RWPE2 (cell line): ENCODE measurements at regions not wholly inside any gene's neighbourhood (a gene's known extent, or its start where the extent isn't known, plus 50 kb on each side); places are given as distances from the start of the nearest gene placed in this dataset.

ENCODE experiments used
- ATAC-seq: fragments of 200-7000 bp; cut with Tn5 transposase; 3 replicates; pipeline ENCODE4 v1.9.1; 2021; ENCODE audit warnings: low read depth
- DNase-seq: peaks from one replicate; pipeline ENCODE4 v3.0.0-alpha.2; 2020; ENCODE audit warnings: low spot score
- H3K27ac ChIP-seq: fragments of 450-650 bp; 2 replicates; pipeline ENCODE4 v1.5.1; 2017; ENCODE audit warnings: mild to moderate bottlenecking; ENCODE audit not compliant: poor library complexity, severe bottlenecking
- H3K27me3 ChIP-seq: fragments of 250-450 bp; sonication (Bioruptor Pico); 2 replicates; pipeline ENCODE4 v1.5.1; 2021; ENCODE audit warnings: mild to moderate bottlenecking, moderate library complexity; ENCODE audit not compliant: insufficient read depth, poor library complexity, severe bottlenecking
- H3K36me3 ChIP-seq: fragments of 250-450 bp; sonication (Bioruptor Pico); 2 replicates; pipeline ENCODE4 v1.5.1; 2020; ENCODE audit warnings: low read depth, mild to moderate bottlenecking, moderate library complexity
- H3K4me1 ChIP-seq: fragments of 250-450 bp; sonication (Bioruptor Pico); 2 replicates; pipeline ENCODE4 v1.5.1; 2021; ENCODE audit warnings: mild to moderate bottlenecking, moderate library complexity; ENCODE audit not compliant: insufficient read depth, poor library complexity, severe bottlenecking
- H3K4me3 ChIP-seq: fragments of 250-450 bp; sonication (Bioruptor Pico); 2 replicates; pipeline ENCODE4 v1.5.1; 2021; ENCODE audit warnings: mild to moderate bottlenecking, moderate library complexity; ENCODE audit not compliant: severe bottlenecking
- H3K9me3 ChIP-seq: fragments of 250-450 bp; sonication (Bioruptor Pico); 2 replicates; pipeline ENCODE4 v1.5.1; 2021; ENCODE audit warnings: mild to moderate bottlenecking, moderate library complexity; ENCODE audit not compliant: severe bottlenecking
- TF ChIP-seq, protein P1 (sequence below): fragments of 450-650 bp; IDR thresholded peaks from one replicate; pipeline ENCODE4 v1.5.1; 2017; ENCODE audit warnings: mild to moderate bottlenecking, moderate library complexity; ENCODE audit not compliant: poor library complexity, severe bottlenecking

DNA sequence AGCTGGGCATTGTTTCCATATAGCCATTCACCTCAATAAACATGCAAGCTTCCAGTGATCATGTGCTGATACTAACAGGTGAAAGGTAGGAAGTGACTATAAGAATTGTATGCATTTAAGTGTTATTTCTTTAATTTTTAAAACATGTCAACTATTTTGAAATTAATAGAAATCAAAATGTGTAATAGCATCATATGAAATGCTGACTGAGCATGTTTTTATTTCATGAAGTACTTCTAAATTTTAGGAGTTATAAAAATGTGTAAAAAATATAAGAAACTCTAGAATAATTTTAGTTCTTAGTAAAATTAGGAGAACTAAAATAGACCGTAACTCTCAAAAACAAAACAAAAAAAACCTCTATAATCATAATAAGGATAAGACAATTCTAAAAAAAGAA is 229.3 kb upstream of the ARPP21 start:
- Histone ChIP-seq H3K4me3 (no peak overlapping the region), H3K36me3 (no peaks in the 10 kb centered on the region), H3K9me3 (no peaks in the 10 kb centered on the region), H3K4me1 (no peaks in the 10 kb centered on the region), H3K27me3 (no peaks in the 10 kb centered on the region), H3K27ac (no peak overlapping the region)
- TF ChIP-seq, protein P1, sequence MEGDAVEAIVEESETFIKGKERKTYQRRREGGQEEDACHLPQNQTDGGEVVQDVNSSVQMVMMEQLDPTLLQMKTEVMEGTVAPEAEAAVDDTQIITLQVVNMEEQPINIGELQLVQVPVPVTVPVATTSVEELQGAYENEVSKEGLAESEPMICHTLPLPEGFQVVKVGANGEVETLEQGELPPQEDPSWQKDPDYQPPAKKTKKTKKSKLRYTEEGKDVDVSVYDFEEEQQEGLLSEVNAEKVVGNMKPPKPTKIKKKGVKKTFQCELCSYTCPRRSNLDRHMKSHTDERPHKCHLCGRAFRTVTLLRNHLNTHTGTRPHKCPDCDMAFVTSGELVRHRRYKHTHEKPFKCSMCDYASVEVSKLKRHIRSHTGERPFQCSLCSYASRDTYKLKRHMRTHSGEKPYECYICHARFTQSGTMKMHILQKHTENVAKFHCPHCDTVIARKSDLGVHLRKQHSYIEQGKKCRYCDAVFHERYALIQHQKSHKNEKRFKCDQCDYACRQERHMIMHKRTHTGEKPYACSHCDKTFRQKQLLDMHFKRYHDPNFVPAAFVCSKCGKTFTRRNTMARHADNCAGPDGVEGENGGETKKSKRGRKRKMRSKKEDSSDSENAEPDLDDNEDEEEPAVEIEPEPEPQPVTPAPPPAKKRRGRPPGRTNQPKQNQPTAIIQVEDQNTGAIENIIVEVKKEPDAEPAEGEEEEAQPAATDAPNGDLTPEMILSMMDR: no peak
- ATAC-seq (no peak), DNase-seq (no peak)

- H3K4me3 ChIP-seq: no peak overlapping the region
- H3K27me3 ChIP-seq: no peaks in the 10 kb centered on the region
- H3K4me1 ChIP-seq: no peaks in the 10 kb centered on the region
- no peaks in the 10 kb centered on the region for H3K9me3 ChIP-seq
- TF ChIP-seq, protein P1: no peak
- no peak overlapping the region for H3K27ac ChIP-seq
- no peaks in the 10 kb centered on the region for H3K36me3 ChIP-seq
- ATAC-seq (no peak), DNase-seq (no peak)
These were observed 225.8 kb upstream of the ARPP21 start for GRCh38 chr3:35413483-35413882.

DNA sequence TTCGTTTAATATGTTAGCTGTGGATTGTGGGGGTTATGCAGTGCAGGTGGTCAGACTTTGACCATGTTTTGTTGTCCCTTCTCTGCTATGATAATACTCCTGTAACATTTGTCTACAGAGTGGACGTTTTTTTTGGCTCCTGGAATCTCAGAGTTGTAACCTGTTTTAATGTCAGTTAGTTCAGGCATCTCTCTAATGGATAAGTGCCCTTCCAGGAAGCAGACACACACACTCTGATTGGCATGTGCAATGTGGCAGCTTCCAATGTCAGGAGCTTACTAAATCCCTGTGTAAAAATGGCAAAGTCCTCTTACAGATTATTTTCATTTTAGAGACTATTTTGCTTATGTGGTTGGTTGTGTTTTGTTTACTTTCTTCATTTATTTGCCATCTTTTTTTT is 222.2 kb upstream of the ARPP21 start:
- TF ChIP-seq, protein P1: no peak
- no peak for ATAC-seq
- no peak overlapping the region for H3K4me3 ChIP-seq
- no peak overlapping the region for H3K27ac ChIP-seq
- DNase-seq: no peak
- no peaks in the 10 kb centered on the region for H3K36me3 ChIP-seq
- H3K9me3 ChIP-seq: no peaks in the 10 kb centered on the region
- H3K27me3 ChIP-seq: no peaks in the 10 kb centered on the region
- no peaks in the 10 kb centered on the region for H3K4me1 ChIP-seq

- DNase-seq (no peak), ATAC-seq (no peak)
- Histone ChIP-seq H3K4me1 (no peaks in the 10 kb centered on the region), H3K36me3 (no peaks in the 10 kb centered on the region), H3K27ac (no peak overlapping the region), H3K4me3 (no peak overlapping the region), H3K9me3 (no peaks in the 10 kb centered on the region), H3K27me3 (no peaks in the 10 kb centered on the region)
- TF ChIP-seq, protein P1: no peak
These were observed 217.2 kb upstream of the ARPP21 start for GRCh38 chr3:35422101-35422500.

DNA sequence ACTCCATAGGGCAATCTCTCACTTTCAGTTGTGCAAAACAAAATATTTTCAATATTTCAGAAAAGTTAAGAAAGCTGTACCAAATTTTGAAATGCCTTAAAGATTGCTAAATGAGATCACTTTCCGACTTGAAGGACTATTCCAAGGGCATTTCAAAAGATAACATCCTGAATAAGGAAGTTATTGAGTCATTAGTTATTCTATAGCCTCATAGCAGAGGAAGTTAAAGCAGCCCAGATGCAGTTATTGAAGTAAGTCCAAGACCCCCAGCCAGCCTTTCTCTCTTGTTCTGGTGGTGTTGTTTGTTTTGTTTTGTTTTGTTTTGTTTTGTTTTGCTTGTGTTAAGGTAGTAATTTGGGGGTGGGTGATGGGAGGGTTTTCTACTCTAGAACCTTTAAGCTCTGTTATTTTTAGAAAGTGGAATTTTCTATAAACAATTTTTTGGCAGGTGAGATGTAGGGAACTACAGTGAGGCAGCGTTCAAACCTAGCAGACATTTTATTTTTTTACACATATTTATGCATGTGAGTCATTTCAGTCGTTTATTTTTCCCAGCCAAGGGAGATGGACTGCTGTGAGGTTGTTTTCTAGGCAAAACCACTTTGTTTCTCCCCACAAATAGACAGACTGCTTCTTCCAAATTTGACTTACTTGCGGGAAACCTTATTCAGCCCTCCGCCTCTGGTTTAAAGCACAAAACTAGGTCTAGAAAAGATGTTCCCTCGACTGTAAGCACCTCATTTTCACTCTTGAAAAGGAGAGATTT is 216.3 kb upstream of the ARPP21 start:
- Histone ChIP-seq H3K27me3 (no peaks in the 10 kb centered on the region), H3K4me1 (no peaks in the 10 kb centered on the region), H3K36me3 (no peaks in the 10 kb centered on the region), H3K27ac (no peak overlapping the region), H3K9me3 (no peaks in the 10 kb centered on the region), H3K4me3 (no peak overlapping the region)
- no peak for ATAC-seq
- no peak for DNase-seq
- TF ChIP-seq, protein P1: no peak
